ENCODE measurements at regions not wholly inside any gene's neighbourhood (a gene's known extent, or its start where the extent isn't known, plus 50 kb on each side); places are given as distances from the start of the nearest gene placed in this dataset.

GRCh38 chr16:80125677-80126076, 415.1 kb upstream of the DYNLRB2 start:
- H3K4me2 ChIP-seq (ENCODE audit: low read depth, low read length, poor library complexity, severe bottlenecking), result no peak overlapping the region
- no peak overlapping the region for H3K9ac ChIP-seq (ENCODE audit: low read depth, low read length, poor library complexity, severe bottlenecking)
- no peaks in the 10 kb centered on the region for H3K27me3 ChIP-seq (ENCODE audit: insufficient read depth, low read length, poor library complexity, severe bottlenecking)
- no peak for TF ChIP-seq EZH2phosphoT487 (IDR thresholded peaks at IDR 0.05; ENCODE audit: borderline replicate concordance)
- TF ChIP-seq CTCF (conservative IDR thresholded peaks at IDR 0.05; ENCODE audit: low read length), result no peak
- H3K9me3 ChIP-seq (ENCODE audit: insufficient read depth, low read depth, low read length), result no peaks in the 10 kb centered on the region
- no peaks in the 10 kb centered on the region for H3K36me3 ChIP-seq (ENCODE audit: insufficient read depth, low read length)
- H3K79me2 ChIP-seq (ENCODE audit: insufficient read depth, low read length), result no peaks in the 10 kb centered on the region
- H3F3A ChIP-seq (ENCODE audit: low read depth), result no peaks in the 10 kb centered on the region
- H3K4me1 ChIP-seq (ENCODE audit: insufficient read depth, low read length, poor library complexity, severe bottlenecking), result no peaks in the 10 kb centered on the region
- no peaks in the 10 kb centered on the region for H4K20me1 ChIP-seq (ENCODE audit: insufficient read depth, low read length, poor library complexity, severe bottlenecking)
- H2AFZ ChIP-seq (ENCODE audit: low read length), result no peak overlapping the region
- no peaks in the 10 kb centered on the region for H3K9me2 ChIP-seq (replicated peaks; ENCODE audit: low read depth, low read length)
- no peak overlapping the region for H3K4me3 ChIP-seq (ENCODE audit: low read length, poor library complexity, severe bottlenecking)

GRCh38 chr16:80123189-80123588, 417.6 kb upstream of the DYNLRB2 start:
- no peak overlapping the region for H3K4me3 ChIP-seq (ENCODE audit: low read length, poor library complexity, severe bottlenecking)
- no peaks in the 10 kb centered on the region for H3K4me1 ChIP-seq (ENCODE audit: insufficient read depth, low read length, poor library complexity, severe bottlenecking)
- no peak overlapping the region for H3K9ac ChIP-seq (ENCODE audit: low read depth, low read length, poor library complexity, severe bottlenecking)
- H3K4me2 ChIP-seq (ENCODE audit: low read depth, low read length, poor library complexity, severe bottlenecking), result no peak overlapping the region
- H3K27me3 ChIP-seq (ENCODE audit: insufficient read depth, low read length, poor library complexity, severe bottlenecking), result no peaks in the 10 kb centered on the region
- no peaks in the 10 kb centered on the region for H3K79me2 ChIP-seq (ENCODE audit: insufficient read depth, low read length)
- H3K36me3 ChIP-seq (ENCODE audit: insufficient read depth, low read length), result no peaks in the 10 kb centered on the region
- H3K9me3 ChIP-seq (ENCODE audit: insufficient read depth, low read depth, low read length), result no peaks in the 10 kb centered on the region
- no peaks in the 10 kb centered on the region for H3F3A ChIP-seq (ENCODE audit: low read depth)
- no peak overlapping the region for H2AFZ ChIP-seq (ENCODE audit: low read length)
- TF ChIP-seq CTCF (conservative IDR thresholded peaks at IDR 0.05; ENCODE audit: low read length) (no peak), EZH2phosphoT487 (IDR thresholded peaks at IDR 0.05; ENCODE audit: borderline replicate concordance) (no peak)
- H3K9me2 ChIP-seq (replicated peaks; ENCODE audit: low read depth, low read length), result no peaks in the 10 kb centered on the region
- H4K20me1 ChIP-seq (ENCODE audit: insufficient read depth, low read length, poor library complexity, severe bottlenecking), result no peaks in the 10 kb centered on the region

GRCh38 chr16:80122115-80122514, 418.7 kb upstream of the DYNLRB2 start:
- Histone ChIP-seq H3K4me2 (ENCODE audit: low read depth, low read length, poor library complexity, severe bottlenecking) (no peak overlapping the region), H3K9me2 (replicated peaks; ENCODE audit: low read depth, low read length) (no peaks in the 10 kb centered on the region), H3K27me3 (ENCODE audit: insufficient read depth, low read length, poor library complexity, severe bottlenecking) (no peaks in the 10 kb centered on the region), H3K4me1 (ENCODE audit: insufficient read depth, low read length, poor library complexity, severe bottlenecking) (no peaks in the 10 kb centered on the region), H3K36me3 (ENCODE audit: insufficient read depth, low read length) (no peaks in the 10 kb centered on the region), H3K79me2 (ENCODE audit: insufficient read depth, low read length) (no peaks in the 10 kb centered on the region), H3K9ac (ENCODE audit: low read depth, low read length, poor library complexity, severe bottlenecking) (no peak overlapping the region), H3F3A (ENCODE audit: low read depth) (no peaks in the 10 kb centered on the region), H4K20me1 (ENCODE audit: insufficient read depth, low read length, poor library complexity, severe bottlenecking) (no peaks in the 10 kb centered on the region), H3K9me3 (ENCODE audit: insufficient read depth, low read depth, low read length) (no peaks in the 10 kb centered on the region), H3K4me3 (ENCODE audit: low read length, poor library complexity, severe bottlenecking) (no peak overlapping the region), H2AFZ (ENCODE audit: low read length) (no peak overlapping the region)
- TF ChIP-seq EZH2phosphoT487 (IDR thresholded peaks at IDR 0.05; ENCODE audit: borderline replicate concordance) (no peak), CTCF (conservative IDR thresholded peaks at IDR 0.05; ENCODE audit: low read length) (no peak)
